Esophagus muscularis mucosa (tissue), 4 donors: ENCODE measurements at regions not wholly inside any gene's neighbourhood (a gene's known extent, or its start where the extent isn't known, plus 50 kb on each side); places are given as distances from the start of the nearest gene placed in this dataset.

Source experiments
- CTCF ChIP-seq, 3 experiments: fragments of 200-600 bp in 2 of 3; fragments of 450-650 bp in 1 of 3; sonication (generic) in 2 of 3; IDR thresholded peaks; one replicate each; pipeline ENCODE4 v1.5.1; 2017 to 2019; ENCODE audit warnings: antibody characterized with exemption in 3 of 3, mild to moderate bottlenecking in 2 of 3, moderate library complexity in 1 of 3
- EP300 ChIP-seq: sonication (generic); formaldehyde crosslinking; IDR thresholded peaks from one replicate; pipeline ENCODE4 v1.6.1; 2017; ENCODE audit warnings: antibody characterized with exemption
- POLR2A ChIP-seq: fragments of 450-650 bp; IDR thresholded peaks from one replicate; pipeline ENCODE4 v1.6.1; 2017; ENCODE audit warnings: antibody characterized with exemption, moderate library complexity, mild to moderate bottlenecking, low read depth
- POLR2AphosphoS5 ChIP-seq, 2 donors: sonication (generic); formaldehyde crosslinking; IDR thresholded peaks; one replicate each; pipeline ENCODE4 v1.6.1; 2017; ENCODE audit warnings: antibody characterized with exemption in 2 of 2

- TF ChIP-seq POLR2A (no peak), CTCF (IDR thresholded peaks at IDR 0.05) (no peak), POLR2AphosphoS5 (IDR thresholded peaks at IDR 0.05) (no peak), EP300 (no peak)
Measured at GRCh38 chr1:218980881-218981280, 192.8 kb upstream of the LYPLAL1 start.
